ENCODE measurements at regions not wholly inside any gene's neighbourhood (a gene's known extent, or its start where the extent isn't known, plus 50 kb on each side); places are given as distances from the start of the nearest gene placed in this dataset.

GRCh38 chr20:48283470-48284110 is 498.3 kb upstream of the SULF2 start:
- H4K20me1 ChIP-seq (ENCODE audit: control insufficient read depth, insufficient read depth, low read depth, low read length) = no peaks in the 10 kb centered on the region
- H3K36me3 ChIP-seq (ENCODE audit: control insufficient read depth, low read length) = no peaks in the 10 kb centered on the region
- no peaks in the 10 kb centered on the region for H3K9me3 ChIP-seq (ENCODE audit: control insufficient read depth, insufficient read depth, low read length)
- H3K27me3 ChIP-seq (ENCODE audit: control insufficient read depth, low read length) = no peaks in the 10 kb centered on the region; the same call in 1 of the 2 replicates
- no peak overlapping the region for H3K4me3 ChIP-seq (ENCODE audit: low read length)
- no peaks in the 10 kb centered on the region for H3K4me1 ChIP-seq (ENCODE audit: control insufficient read depth, low read length)
- H3F3A ChIP-seq (ENCODE audit: control insufficient read depth, insufficient read depth) = no peaks in the 10 kb centered on the region
- TF ChIP-seq CTCF (IDR thresholded peaks at IDR 0.05; ENCODE audit: low read depth, low read length, poor library complexity, severe bottlenecking) (no peak), EZH2phosphoT487 (IDR thresholded peaks at IDR 0.05; ENCODE audit: borderline replicate concordance, low read length) (no peak)
- no peaks in the 10 kb centered on the region for H3K79me2 ChIP-seq (ENCODE audit: control insufficient read depth, low read length)
- H3K27ac ChIP-seq (ENCODE audit: low read depth, low read length) = no peak overlapping the region
- H3K9me2 ChIP-seq (replicated peaks; ENCODE audit: control insufficient read depth, low read length) = no peaks in the 10 kb centered on the region
- no peak overlapping the region for H3K4me2 ChIP-seq (ENCODE audit: low read length)

- Histone ChIP-seq H4K20me1 (ENCODE audit: control insufficient read depth, insufficient read depth, low read depth, low read length) (no peaks in the 10 kb centered on the region), H3K27ac (ENCODE audit: low read depth, low read length) (no peak overlapping the region), H3K27me3 (ENCODE audit: control insufficient read depth, low read length) (no peaks in the 10 kb centered on the region; the same call in 1 of the 2 replicates), H3K36me3 (ENCODE audit: control insufficient read depth, low read length) (no peaks in the 10 kb centered on the region), H3F3A (ENCODE audit: control insufficient read depth, insufficient read depth) (no peaks in the 10 kb centered on the region), H3K4me1 (ENCODE audit: control insufficient read depth, low read length) (no peaks in the 10 kb centered on the region), H3K9me2 (replicated peaks; ENCODE audit: control insufficient read depth, low read length) (no peaks in the 10 kb centered on the region), H3K79me2 (ENCODE audit: control insufficient read depth, low read length) (no peaks in the 10 kb centered on the region), H3K4me3 (ENCODE audit: low read length) (no peak overlapping the region), H3K9me3 (ENCODE audit: control insufficient read depth, insufficient read depth, low read length) (no peaks in the 10 kb centered on the region), H3K4me2 (ENCODE audit: low read length) (no peak overlapping the region)
- TF ChIP-seq EZH2phosphoT487 (IDR thresholded peaks at IDR 0.05; ENCODE audit: borderline replicate concordance, low read length) = no peak
- TF ChIP-seq CTCF (IDR thresholded peaks at IDR 0.05; ENCODE audit: low read depth, low read length, poor library complexity, severe bottlenecking) = no peak
These were observed 497.4 kb upstream of the SULF2 start for GRCh38 chr20:48282591-48283228.

- H4K20me1 ChIP-seq (ENCODE audit: control insufficient read depth, insufficient read depth, low read depth, low read length) = no peaks in the 10 kb centered on the region
- TF ChIP-seq CTCF (IDR thresholded peaks at IDR 0.05; ENCODE audit: low read depth, low read length, poor library complexity, severe bottlenecking) (no peak), EZH2phosphoT487 (IDR thresholded peaks at IDR 0.05; ENCODE audit: borderline replicate concordance, low read length) (no peak)
- H3K79me2 ChIP-seq (ENCODE audit: control insufficient read depth, low read length) = no peaks in the 10 kb centered on the region
- H3K9me2 ChIP-seq (replicated peaks; ENCODE audit: control insufficient read depth, low read length) = no peaks in the 10 kb centered on the region
- H3K36me3 ChIP-seq (ENCODE audit: control insufficient read depth, low read length) = no peaks in the 10 kb centered on the region
- no peaks in the 10 kb centered on the region for H3F3A ChIP-seq (ENCODE audit: control insufficient read depth, insufficient read depth)
- H3K27ac ChIP-seq (ENCODE audit: low read depth, low read length) = no peak overlapping the region
- no peak overlapping the region for H3K4me2 ChIP-seq (ENCODE audit: low read length)
- no peak overlapping the region for H3K4me3 ChIP-seq (ENCODE audit: low read length)
- no peaks in the 10 kb centered on the region for H3K9me3 ChIP-seq (ENCODE audit: control insufficient read depth, insufficient read depth, low read length)
- no peaks in the 10 kb centered on the region for H3K4me1 ChIP-seq (ENCODE audit: control insufficient read depth, low read length)
- no peaks in the 10 kb centered on the region; the same call in 1 of the 2 replicates for H3K27me3 ChIP-seq (ENCODE audit: control insufficient read depth, low read length)
These were observed 496.2 kb upstream of the SULF2 start for GRCh38 chr20:48281501-48281900.
